ENCODE measurements at regions not wholly inside any gene's neighbourhood (a gene's known extent, or its start where the extent isn't known, plus 50 kb on each side); places are given as distances from the start of the nearest gene placed in this dataset.

GRCh38 chr3:18149935-18150334 lies 275.2 kb downstream of the SATB1 start:
- ATAC-seq: no peak
- no peak overlapping the region for H3K27ac ChIP-seq
- no peak overlapping the region for H3K4me3 ChIP-seq
- H3K4me1 ChIP-seq: no peaks in the 10 kb centered on the region
- H3K27me3 ChIP-seq: no peaks in the 10 kb centered on the region
- intact Hi-C loops (cut with DNase I): no loop called here
- 70 to 78% methylated on average over 4 of the region's 4 CpGs for WGBS, 2 donors
- H3K36me3 ChIP-seq (replicated peaks in 1 of 2; ENCODE audit: insufficient read depth in 1 of 2, low read depth in 2 of 2): no peaks in the 10 kb centered on the region
- no peak for DNase-seq
- TF ChIP-seq POLR2A (IDR thresholded peaks at IDR 0.05) (no peak), CTCF (IDR thresholded peaks at IDR 0.05) (no peak)
- H3K9me3 ChIP-seq: no peaks in the 10 kb centered on the region

GRCh38 chr3:18149386-18149785 lies 275.8 kb downstream of the SATB1 start:
- no peak for DNase-seq
- TF ChIP-seq POLR2A (IDR thresholded peaks at IDR 0.05) (no peak), CTCF (IDR thresholded peaks at IDR 0.05) (no peak)
- H3K4me1 ChIP-seq: no peaks in the 10 kb centered on the region
- intact Hi-C loops (cut with DNase I): no loop called here
- 81 to 85% methylated on average over 2 of the region's 2 CpGs for WGBS, 2 donors
- H3K36me3 ChIP-seq (replicated peaks in 1 of 2; ENCODE audit: insufficient read depth in 1 of 2, low read depth in 2 of 2): no peaks in the 10 kb centered on the region
- no peaks in the 10 kb centered on the region for H3K9me3 ChIP-seq
- no peaks in the 10 kb centered on the region for H3K27me3 ChIP-seq
- ATAC-seq: no peak
- H3K4me3 ChIP-seq: no peak overlapping the region
- no peak overlapping the region for H3K27ac ChIP-seq

GRCh38 chr3:18144571-18144970 lies 280.6 kb downstream of the SATB1 start:
- no peak for DNase-seq
- no peak for ATAC-seq
- no peaks in the 10 kb centered on the region for H3K4me1 ChIP-seq
- no peaks in the 10 kb centered on the region for H3K36me3 ChIP-seq (replicated peaks in 1 of 2; ENCODE audit: insufficient read depth in 1 of 2, low read depth in 2 of 2)
- intact Hi-C loops (cut with DNase I): no loop called here
- no peak overlapping the region for H3K4me3 ChIP-seq
- H3K27me3 ChIP-seq: no peaks in the 10 kb centered on the region
- no peaks in the 10 kb centered on the region for H3K9me3 ChIP-seq
- TF ChIP-seq POLR2A (IDR thresholded peaks at IDR 0.05): no peak
- no peak for TF ChIP-seq CTCF (IDR thresholded peaks at IDR 0.05)
- H3K27ac ChIP-seq: no peak overlapping the region

- Histone ChIP-seq H3K4me3 (no peak overlapping the region), H3K9me3 (no peaks in the 10 kb centered on the region), H3K27ac (no peak overlapping the region), H3K36me3 (replicated peaks in 1 of 2; ENCODE audit: insufficient read depth in 1 of 2, low read depth in 2 of 2) (no peaks in the 10 kb centered on the region), H3K4me1 (no peaks in the 10 kb centered on the region), H3K27me3 (no peaks in the 10 kb centered on the region)
- DNase-seq (no peak), ATAC-seq (no peak)
- TF ChIP-seq CTCF (IDR thresholded peaks at IDR 0.05) (no peak), POLR2A (IDR thresholded peaks at IDR 0.05) (no peak)
- 63 to 71% methylated on average over 6 of the region's 6 CpGs for WGBS, 2 donors
- intact Hi-C loops (cut with DNase I): no loop called here
Observed at GRCh38 chr3:18143258-18143780, 281.8 kb downstream of the SATB1 start.

GRCh38 chr3:18137958-18138357 lies 287.2 kb downstream of the SATB1 start:
- Histone ChIP-seq H3K36me3 (replicated peaks in 1 of 2; ENCODE audit: insufficient read depth in 1 of 2, low read depth in 2 of 2) (no peaks in the 10 kb centered on the region), H3K27me3 (no peaks in the 10 kb centered on the region), H3K9me3 (no peaks in the 10 kb centered on the region), H3K4me3 (no peak overlapping the region), H3K4me1 (no peaks in the 10 kb centered on the region), H3K27ac (no peak overlapping the region)
- no peak for ATAC-seq
- DNase-seq: no peak
- 81% methylated on average over 2 of the region's 2 CpGs for WGBS, 2 donors
- TF ChIP-seq POLR2A (IDR thresholded peaks at IDR 0.05) (no peak), CTCF (IDR thresholded peaks at IDR 0.05) (no peak)
- intact Hi-C loops (cut with DNase I): no loop called here
